ENCODE measurements at regions not wholly inside any gene's neighbourhood (a gene's known extent, or its start where the extent isn't known, plus 50 kb on each side); places are given as distances from the start of the nearest gene placed in this dataset.

- Histone ChIP-seq H3K4me2 (ENCODE audit: control insufficient read depth, insufficient read depth) (no peak overlapping the region), H3K36me3 (ENCODE audit: control insufficient read depth in 2 of 2, insufficient read depth in 2 of 2, low read length in 1 of 2) (no peaks in the 10 kb centered on the region), H3K4me3 (no peak overlapping the region), H3K9ac (ENCODE audit: control insufficient read depth, insufficient read depth, low read length) (no peak overlapping the region), H3K27ac (ENCODE audit: control insufficient read depth, insufficient read depth) (no peak overlapping the region), H3K4me1 (ENCODE audit: control insufficient read depth, insufficient read depth, low read length) (no peaks in the 10 kb centered on the region), H3K27me3 (replicated peaks in 1 of 2; ENCODE audit: control insufficient read depth in 2 of 2, insufficient read depth in 2 of 2, low read length in 1 of 2) (peaks cover 0 to 3% of the 10 kb centered on the region in 2 experiments; a peak in 1 of 4 replicates), H3K9me3 (replicated peaks; ENCODE audit: control insufficient read depth, insufficient read depth, low read length) (no peaks in the 10 kb centered on the region; the same call in 2 of the 3 replicates), H3K79me2 (ENCODE audit: control insufficient read depth, insufficient read depth, low read length) (no peaks in the 10 kb centered on the region), H2AFZ (ENCODE audit: control insufficient read depth, low read depth, low read length) (no peak overlapping the region), H4K20me1 (ENCODE audit: control insufficient read depth, insufficient read depth) (no peaks in the 10 kb centered on the region)
- DNase-seq (ENCODE audit: low read depth, low spot score) (no peak), FAIRE-seq (peak; percentile 31), ATAC-seq (peak; percentile 45)
- in situ Hi-C loops (cut with MboI), result no loop called here
- no TSS peak for BruUV-seq (replicated peaks)
- ChIA-PET RAD21 (ENCODE audit: unreplicated experiment) (interaction anchor here (0.8 to 2.8 kb wide), 8 partner anchors 8 to 177 kb away, joined by 3 to 12 read pairs (median 7); no protein-coding TSS in a partner anchor), SMC1A (ENCODE audit: uncharacterized antibody, unreplicated experiment) (interaction anchor here (0.9 to 4.4 kb wide), 10 partner anchors 9 to 177 kb away, joined by 3 to 21 read pairs (median 6); no protein-coding TSS in a partner anchor), POLR2A (interaction anchor here (1.1 to 1.4 kb wide), 3 partner anchors 9 to 53 kb away, joined by 3 to 4 read pairs (median 3); no protein-coding TSS in a partner anchor), CTCF (interaction anchor here (0.6 to 1.2 kb wide), 2 partner anchors 102 to 336 kb away, joined by 3 read pairs; no protein-coding TSS in a partner anchor)
- WGBS (ENCODE audit: insufficient coverage, insufficient replicate concordance, low lambda C conversion rate, missing lambda C conversion rate), result 8% methylated on average over 8 of the region's 8 CpGs
- TF ChIP-seq BHLHE40 (IDR thresholded peaks at IDR 0.05; ENCODE audit: borderline replicate concordance in 1 of 2, low read depth in 2 of 2, low read length in 1 of 2) (no peak), CBFB (IDR thresholded peaks at IDR 0.05; ENCODE audit: low read depth) (no peak), DPF2 (IDR thresholded peaks at IDR 0.05) (no peak), IKZF2 (IDR thresholded peaks at IDR 0.05) (peak in 1 of 2 experiments; percentile 25; a peak in 1 of 4 replicates), ZBTB40 (IDR thresholded peaks at IDR 0.05; ENCODE audit: borderline replicate concordance) (no peak), MEF2B (IDR thresholded peaks at IDR 0.05; ENCODE audit: partially characterized antibody, poor library complexity, severe bottlenecking) (peak; percentile 87), MXI1 (IDR thresholded peaks at IDR 0.05; ENCODE audit: low read depth, low read length) (no peak)
- TF ChIP-seq, protein P1, sequence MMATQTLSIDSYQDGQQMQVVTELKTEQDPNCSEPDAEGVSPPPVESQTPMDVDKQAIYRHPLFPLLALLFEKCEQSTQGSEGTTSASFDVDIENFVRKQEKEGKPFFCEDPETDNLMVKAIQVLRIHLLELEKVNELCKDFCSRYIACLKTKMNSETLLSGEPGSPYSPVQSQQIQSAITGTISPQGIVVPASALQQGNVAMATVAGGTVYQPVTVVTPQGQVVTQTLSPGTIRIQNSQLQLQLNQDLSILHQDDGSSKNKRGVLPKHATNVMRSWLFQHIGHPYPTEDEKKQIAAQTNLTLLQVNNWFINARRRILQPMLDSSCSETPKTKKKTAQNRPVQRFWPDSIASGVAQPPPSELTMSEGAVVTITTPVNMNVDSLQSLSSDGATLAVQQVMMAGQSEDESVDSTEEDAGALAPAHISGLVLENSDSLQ (IDR thresholded peaks at IDR 0.05), result no peak
- TF ChIP-seq, protein P2, sequence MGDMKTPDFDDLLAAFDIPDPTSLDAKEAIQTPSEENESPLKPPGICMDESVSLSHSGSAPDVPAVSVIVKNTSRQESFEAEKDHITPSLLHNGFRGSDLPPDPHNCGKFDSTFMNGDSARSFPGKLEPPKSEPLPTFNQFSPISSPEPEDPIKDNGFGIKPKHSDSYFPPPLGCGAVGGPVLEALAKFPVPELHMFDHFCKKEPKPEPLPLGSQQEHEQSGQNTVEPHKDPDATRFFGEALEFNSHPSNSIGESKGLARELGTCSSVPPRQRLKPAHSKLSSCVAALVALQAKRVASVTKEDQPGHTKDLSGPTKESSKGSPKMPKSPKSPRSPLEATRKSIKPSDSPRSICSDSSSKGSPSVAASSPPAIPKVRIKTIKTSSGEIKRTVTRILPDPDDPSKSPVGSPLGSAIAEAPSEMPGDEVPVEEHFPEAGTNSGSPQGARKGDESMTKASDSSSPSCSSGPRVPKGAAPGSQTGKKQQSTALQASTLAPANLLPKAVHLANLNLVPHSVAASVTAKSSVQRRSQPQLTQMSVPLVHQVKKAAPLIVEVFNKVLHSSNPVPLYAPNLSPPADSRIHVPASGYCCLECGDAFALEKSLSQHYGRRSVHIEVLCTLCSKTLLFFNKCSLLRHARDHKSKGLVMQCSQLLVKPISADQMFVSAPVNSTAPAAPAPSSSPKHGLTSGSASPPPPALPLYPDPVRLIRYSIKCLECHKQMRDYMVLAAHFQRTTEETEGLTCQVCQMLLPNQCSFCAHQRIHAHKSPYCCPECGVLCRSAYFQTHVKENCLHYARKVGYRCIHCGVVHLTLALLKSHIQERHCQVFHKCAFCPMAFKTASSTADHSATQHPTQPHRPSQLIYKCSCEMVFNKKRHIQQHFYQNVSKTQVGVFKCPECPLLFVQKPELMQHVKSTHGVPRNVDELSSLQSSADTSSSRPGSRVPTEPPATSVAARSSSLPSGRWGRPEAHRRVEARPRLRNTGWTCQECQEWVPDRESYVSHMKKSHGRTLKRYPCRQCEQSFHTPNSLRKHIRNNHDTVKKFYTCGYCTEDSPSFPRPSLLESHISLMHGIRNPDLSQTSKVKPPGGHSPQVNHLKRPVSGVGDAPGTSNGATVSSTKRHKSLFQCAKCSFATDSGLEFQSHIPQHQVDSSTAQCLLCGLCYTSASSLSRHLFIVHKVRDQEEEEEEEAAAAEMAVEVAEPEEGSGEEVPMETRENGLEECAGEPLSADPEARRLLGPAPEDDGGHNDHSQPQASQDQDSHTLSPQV (IDR thresholded peaks at IDR 0.05), result no peak
- TF ChIP-seq, protein P3, sequence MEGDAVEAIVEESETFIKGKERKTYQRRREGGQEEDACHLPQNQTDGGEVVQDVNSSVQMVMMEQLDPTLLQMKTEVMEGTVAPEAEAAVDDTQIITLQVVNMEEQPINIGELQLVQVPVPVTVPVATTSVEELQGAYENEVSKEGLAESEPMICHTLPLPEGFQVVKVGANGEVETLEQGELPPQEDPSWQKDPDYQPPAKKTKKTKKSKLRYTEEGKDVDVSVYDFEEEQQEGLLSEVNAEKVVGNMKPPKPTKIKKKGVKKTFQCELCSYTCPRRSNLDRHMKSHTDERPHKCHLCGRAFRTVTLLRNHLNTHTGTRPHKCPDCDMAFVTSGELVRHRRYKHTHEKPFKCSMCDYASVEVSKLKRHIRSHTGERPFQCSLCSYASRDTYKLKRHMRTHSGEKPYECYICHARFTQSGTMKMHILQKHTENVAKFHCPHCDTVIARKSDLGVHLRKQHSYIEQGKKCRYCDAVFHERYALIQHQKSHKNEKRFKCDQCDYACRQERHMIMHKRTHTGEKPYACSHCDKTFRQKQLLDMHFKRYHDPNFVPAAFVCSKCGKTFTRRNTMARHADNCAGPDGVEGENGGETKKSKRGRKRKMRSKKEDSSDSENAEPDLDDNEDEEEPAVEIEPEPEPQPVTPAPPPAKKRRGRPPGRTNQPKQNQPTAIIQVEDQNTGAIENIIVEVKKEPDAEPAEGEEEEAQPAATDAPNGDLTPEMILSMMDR (IDR thresholded peaks at IDR 0.05 in 2 of 3, conservative IDR thresholded peaks at IDR 0.05 in 1 of 3; ENCODE audit: control insufficient read depth in 2 of 3, extremely low read depth in 1 of 3, insufficient read depth in 1 of 3, low read depth in 3 of 3, low read length in 3 of 3), result no peak
- intact Hi-C loops (cut with micrococcal nuclease; ENCODE audit: unreplicated experiment), result no loop called here
Measured at GRCh38 chr10:117673230-117674010, 130.9 kb downstream of the EMX2 start.

All from GM12878 (cell line).